Loucy (cell line): ENCODE measurements at regions not wholly inside any gene's neighbourhood (a gene's known extent, or its start where the extent isn't known, plus 50 kb on each side); places are given as distances from the start of the nearest gene placed in this dataset.

Source experiments
- H2AFZ ChIP-seq: fragments of 200-600 bp; sonication (generic); 2 replicates; pipeline ENCODE4 v1.6.0; 2016; ENCODE audit warnings: antibody characterized with exemption, mild to moderate bottlenecking, low read length, moderate library complexity
- H3F3A ChIP-seq: fragments of 200-600 bp; 2 replicates; pipeline ENCODE4 v1.6.0; 2016; ENCODE audit warnings: antibody characterized with exemption, low read depth, mild to moderate bottlenecking
- H3K27me3 ChIP-seq: fragments of 200-600 bp; sonication (generic); 2 replicates; pipeline ENCODE4 v1.6.1; 2014; ENCODE audit warnings: low read length, mild to moderate bottlenecking; ENCODE audit not compliant: insufficient read depth, poor library complexity, severe bottlenecking
- H3K36me3 ChIP-seq: fragments of 200-600 bp; sonication (generic); 2 replicates; pipeline ENCODE4 v1.6.1; 2016; ENCODE audit warnings: low read length; ENCODE audit not compliant: insufficient read depth
- H3K4me1 ChIP-seq: fragments of 200-600 bp; sonication (generic); 2 replicates; pipeline ENCODE4 v1.5.1; 2014; ENCODE audit warnings: low read length, mild to moderate bottlenecking; ENCODE audit not compliant: insufficient read depth, poor library complexity, severe bottlenecking
- H3K4me2 ChIP-seq: fragments of 200-600 bp; sonication (generic); 2 replicates; pipeline ENCODE4 v1.6.0; 2014; ENCODE audit warnings: antibody characterized with exemption, low read length, low read depth, mild to moderate bottlenecking; ENCODE audit not compliant: poor library complexity, severe bottlenecking
- H3K4me3 ChIP-seq: fragments of 200-600 bp; sonication (generic); 2 replicates; pipeline ENCODE4 v1.5.1; 2014; ENCODE audit warnings: low read length, mild to moderate bottlenecking, mixed read lengths; ENCODE audit not compliant: poor library complexity, severe bottlenecking
- H3K79me2 ChIP-seq: fragments of 200-600 bp; sonication (generic); 2 replicates; pipeline ENCODE4 v1.6.1; 2014; ENCODE audit warnings: low read length; ENCODE audit not compliant: insufficient read depth
- H3K9ac ChIP-seq: fragments of 200-600 bp; sonication (generic); 2 replicates; pipeline ENCODE4 v1.6.0; 2014; ENCODE audit warnings: mild to moderate bottlenecking, low read depth, low read length, moderate library complexity; ENCODE audit not compliant: poor library complexity, severe bottlenecking
- H3K9me2 ChIP-seq: fragments of 200-600 bp; sonication (generic); replicated peaks from 2 replicates; pipeline ENCODE4 v1.6.1; 2016; ENCODE audit warnings: low read depth, low read length, mixed read lengths
- H3K9me3 ChIP-seq: fragments of 200-600 bp; sonication (generic); 2 replicates; pipeline ENCODE4 v1.6.1; 2014; ENCODE audit warnings: mild to moderate bottlenecking, antibody characterized with exemption, low read length, low read depth; ENCODE audit not compliant: insufficient read depth
- H4K20me1 ChIP-seq: fragments of 200-600 bp; sonication (generic); 2 replicates; pipeline ENCODE4 v1.6.0; 2014; ENCODE audit warnings: antibody characterized with exemption, low read length, mild to moderate bottlenecking; ENCODE audit not compliant: insufficient read depth, poor library complexity, severe bottlenecking
- EZH2phosphoT487 ChIP-seq: fragments of 200-600 bp; IDR thresholded peaks from 2 replicates; pipeline ENCODE4 v1.6.1; 2018; ENCODE audit warnings: antibody characterized with exemption, mild to moderate bottlenecking, moderate library complexity, borderline replicate concordance
- TF ChIP-seq, protein P1 (sequence below): fragments of 200-600 bp; sonication (generic); conservative IDR thresholded peaks from 2 replicates; pipeline ENCODE4 v1.5.1; 2014; ENCODE audit warnings: mild to moderate bottlenecking, antibody characterized with exemption, low read length

- Histone ChIP-seq H3K4me3 (no peak overlapping the region), H3K36me3 (no peaks in the 10 kb centered on the region), H2AFZ (no peak overlapping the region), H3K9me3 (no peaks in the 10 kb centered on the region), H3K27me3 (no peaks in the 10 kb centered on the region), H4K20me1 (no peaks in the 10 kb centered on the region), H3K9ac (no peak overlapping the region), H3K4me1 (no peaks in the 10 kb centered on the region), H3K9me2 (no peaks in the 10 kb centered on the region), H3F3A (no peaks in the 10 kb centered on the region), H3K4me2 (no peak overlapping the region), H3K79me2 (no peaks in the 10 kb centered on the region)
- TF ChIP-seq, protein P1, sequence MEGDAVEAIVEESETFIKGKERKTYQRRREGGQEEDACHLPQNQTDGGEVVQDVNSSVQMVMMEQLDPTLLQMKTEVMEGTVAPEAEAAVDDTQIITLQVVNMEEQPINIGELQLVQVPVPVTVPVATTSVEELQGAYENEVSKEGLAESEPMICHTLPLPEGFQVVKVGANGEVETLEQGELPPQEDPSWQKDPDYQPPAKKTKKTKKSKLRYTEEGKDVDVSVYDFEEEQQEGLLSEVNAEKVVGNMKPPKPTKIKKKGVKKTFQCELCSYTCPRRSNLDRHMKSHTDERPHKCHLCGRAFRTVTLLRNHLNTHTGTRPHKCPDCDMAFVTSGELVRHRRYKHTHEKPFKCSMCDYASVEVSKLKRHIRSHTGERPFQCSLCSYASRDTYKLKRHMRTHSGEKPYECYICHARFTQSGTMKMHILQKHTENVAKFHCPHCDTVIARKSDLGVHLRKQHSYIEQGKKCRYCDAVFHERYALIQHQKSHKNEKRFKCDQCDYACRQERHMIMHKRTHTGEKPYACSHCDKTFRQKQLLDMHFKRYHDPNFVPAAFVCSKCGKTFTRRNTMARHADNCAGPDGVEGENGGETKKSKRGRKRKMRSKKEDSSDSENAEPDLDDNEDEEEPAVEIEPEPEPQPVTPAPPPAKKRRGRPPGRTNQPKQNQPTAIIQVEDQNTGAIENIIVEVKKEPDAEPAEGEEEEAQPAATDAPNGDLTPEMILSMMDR: no peak
- TF ChIP-seq EZH2phosphoT487: no peak
Observed at GRCh38 chr16:87218281-87219055, 98.7 kb downstream of the C16orf95 start.

- Histone ChIP-seq H3K4me2 (no peak overlapping the region), H3K9ac (no peak overlapping the region), H4K20me1 (no peaks in the 10 kb centered on the region), H3K9me2 (no peaks in the 10 kb centered on the region), H3K27me3 (no peaks in the 10 kb centered on the region), H3K4me1 (no peaks in the 10 kb centered on the region), H3K9me3 (no peaks in the 10 kb centered on the region), H3K79me2 (no peaks in the 10 kb centered on the region), H3K4me3 (no peak overlapping the region), H3F3A (no peaks in the 10 kb centered on the region), H3K36me3 (no peaks in the 10 kb centered on the region), H2AFZ (no peak overlapping the region)
- TF ChIP-seq, protein P1: no peak
- no peak for TF ChIP-seq EZH2phosphoT487
Observed at GRCh38 chr16:87219287-87219909, 97.8 kb downstream of the C16orf95 start.

- Histone ChIP-seq H3K27me3 (no peaks in the 10 kb centered on the region), H3F3A (no peaks in the 10 kb centered on the region), H3K36me3 (no peaks in the 10 kb centered on the region), H3K9ac (no peak overlapping the region), H3K4me1 (no peaks in the 10 kb centered on the region), H3K4me2 (no peak overlapping the region), H3K4me3 (no peak overlapping the region), H3K79me2 (no peaks in the 10 kb centered on the region), H3K9me2 (no peaks in the 10 kb centered on the region), H4K20me1 (no peaks in the 10 kb centered on the region), H2AFZ (no peak overlapping the region), H3K9me3 (no peaks in the 10 kb centered on the region)
- TF ChIP-seq, protein P1: no peak
- no peak for TF ChIP-seq EZH2phosphoT487
Observed at GRCh38 chr16:87221633-87222032, 95.6 kb downstream of the C16orf95 start.
